IgD-negative memory B cell (primary cell): ENCODE measurements at regions not wholly inside any gene's neighbourhood (a gene's known extent, or its start where the extent isn't known, plus 50 kb on each side); places are given as distances from the start of the nearest gene placed in this dataset.

Experiments used
- H3K27ac Mint-ChIP-seq, 3 donors: one replicate each; pipeline ENCODE4 v1.8.0; 2020 to 2022; ENCODE audit warnings: mild to moderate bottlenecking in 3 of 3, mixed read lengths in 3 of 3, moderate library complexity in 1 of 3
- H3K27me3 Mint-ChIP-seq: one replicate; pipeline ENCODE4 v1.8.0; 2021; ENCODE audit warnings: mixed read lengths
- H3K36me3 Mint-ChIP-seq: one replicate; pipeline ENCODE4 v1.8.0; 2020; ENCODE audit warnings: mild to moderate bottlenecking, mixed read lengths
- H3K4me1 Mint-ChIP-seq, 3 donors: one replicate each; pipeline ENCODE4 v1.8.0; 2020 to 2022; ENCODE audit warnings: mixed read lengths in 3 of 3, mild to moderate bottlenecking in 1 of 3
- H3K4me3 Mint-ChIP-seq, 4 donors: one replicate each; pipeline ENCODE4 v1.8.0; 2020 to 2022; ENCODE audit warnings: mild to moderate bottlenecking in 4 of 4, mixed read lengths in 4 of 4, moderate library complexity in 3 of 4
- H3K9me3 Mint-ChIP-seq, 3 donors: one replicate each; pipeline ENCODE4 v1.8.0; 2020 to 2021; ENCODE audit warnings: mixed read lengths in 3 of 3, mild to moderate bottlenecking in 1 of 3

GRCh38 chr2:5914811-5915611 is 222.8 kb downstream of the SOX11 start:
- no peak overlapping the region for H3K4me3 Mint-ChIP-seq
- peaks cover 0 to 13% (median 3%) of the 10 kb centered on the region in 3 donors for H3K9me3 Mint-ChIP-seq
- no peak overlapping the region for H3K27ac Mint-ChIP-seq
- peaks cover 2% of the 10 kb centered on the region for H3K36me3 Mint-ChIP-seq
- H3K27me3 Mint-ChIP-seq: no peaks in the 10 kb centered on the region
- peaks cover 0 to 1% (median 0%) of the 10 kb centered on the region in 3 donors for H3K4me1 Mint-ChIP-seq

GRCh38 chr2:5915881-5916310 is 223.7 kb downstream of the SOX11 start:
- Mint-ChIP-seq H3K27ac (no peak overlapping the region), H3K4me3 (no peak overlapping the region), H3K27me3 (no peaks in the 10 kb centered on the region), H3K4me1 (peaks cover 0 to 1% (median 0%) of the 10 kb centered on the region in 3 donors), H3K9me3 (peaks cover 0 to 13% (median 3%) of the 10 kb centered on the region in 3 donors), H3K36me3 (peaks cover 2% of the 10 kb centered on the region)

GRCh38 chr2:5921081-5921642 is 229.0 kb downstream of the SOX11 start:
- Mint-ChIP-seq H3K27ac (no peak overlapping the region), H3K36me3 (no peaks in the 10 kb centered on the region), H3K27me3 (no peaks in the 10 kb centered on the region)

GRCh38 chr2:5923957-5924945 is 232.1 kb downstream of the SOX11 start:
- Mint-ChIP-seq H3K27me3 (no peaks in the 10 kb centered on the region), H3K4me1 (no peaks in the 10 kb centered on the region), H3K9me3 (peaks cover 2 to 7% (median 2%) of the 10 kb centered on the region in 3 donors), H3K27ac (no peak overlapping the region), H3K36me3 (no peaks in the 10 kb centered on the region), H3K4me3 (no peak overlapping the region)

More at GRCh38 chr2:5921081-5921642, 229.0 kb downstream of the SOX11 start:
- Mint-ChIP-seq H3K9me3 (peaks cover 2 to 9% (median 3%) of the 10 kb centered on the region in 3 donors), H3K4me3 (no peak overlapping the region), H3K4me1 (no peaks in the 10 kb centered on the region)

GRCh38 chr2:5925604-5926003 is 233.4 kb downstream of the SOX11 start:
- no peaks in the 10 kb centered on the region for H3K36me3 Mint-ChIP-seq
- H3K4me3 Mint-ChIP-seq: no peak overlapping the region
- H3K4me1 Mint-ChIP-seq: no peaks in the 10 kb centered on the region
- no peak overlapping the region for H3K27ac Mint-ChIP-seq
- H3K27me3 Mint-ChIP-seq: no peaks in the 10 kb centered on the region
- peaks cover 0 to 3% (median 2%) of the 10 kb centered on the region in 3 donors for H3K9me3 Mint-ChIP-seq

GRCh38 chr2:5926871-5927512 is 234.8 kb downstream of the SOX11 start:
- H3K27ac Mint-ChIP-seq: no peak overlapping the region
- H3K36me3 Mint-ChIP-seq: no peaks in the 10 kb centered on the region
- H3K4me3 Mint-ChIP-seq: no peak overlapping the region
- H3K4me1 Mint-ChIP-seq: no peaks in the 10 kb centered on the region
- no peaks in the 10 kb centered on the region for H3K27me3 Mint-ChIP-seq
- H3K9me3 Mint-ChIP-seq: peaks cover 0 to 3% (median 0%) of the 10 kb centered on the region in 3 donors

- Mint-ChIP-seq H3K9me3 (peaks cover 0 to 3% (median 1%) of the 10 kb centered on the region in 3 donors), H3K27me3 (peaks cover 1% of the 10 kb centered on the region), H3K36me3 (no peaks in the 10 kb centered on the region), H3K4me1 (peaks cover 0 to 1% (median 0%) of the 10 kb centered on the region in 3 donors), H3K4me3 (no peak overlapping the region), H3K27ac (no peak overlapping the region)
These were observed 240.6 kb downstream of the SOX11 start for GRCh38 chr2:5932556-5933469.

- H3K4me3 Mint-ChIP-seq: no peak overlapping the region
- no peak overlapping the region for H3K27ac Mint-ChIP-seq
- peaks cover 1% of the 10 kb centered on the region for H3K27me3 Mint-ChIP-seq
- peaks cover 0 to 1% (median 0%) of the 10 kb centered on the region in 3 donors for H3K4me1 Mint-ChIP-seq
- peaks cover 0 to 3% (median 1%) of the 10 kb centered on the region in 3 donors for H3K9me3 Mint-ChIP-seq
- no peaks in the 10 kb centered on the region for H3K36me3 Mint-ChIP-seq
These were observed 241.5 kb downstream of the SOX11 start for GRCh38 chr2:5933669-5934068.

- Mint-ChIP-seq H3K4me3 (no peak overlapping the region), H3K36me3 (no peaks in the 10 kb centered on the region), H3K4me1 (peaks cover 0 to 3% (median under 1%) of the 10 kb centered on the region in 3 donors), H3K27ac (no peak overlapping the region), H3K9me3 (peaks cover 0 to 5% (median 0%) of the 10 kb centered on the region in 3 donors), H3K27me3 (peaks cover 1% of the 10 kb centered on the region)
These were observed 245.1 kb downstream of the SOX11 start for GRCh38 chr2:5937321-5937720.

- Mint-ChIP-seq H3K27me3 (peaks cover 1% of the 10 kb centered on the region), H3K27ac (no peak overlapping the region), H3K4me1 (peaks cover 0 to 4% (median 3%) of the 10 kb centered on the region in 3 donors), H3K4me3 (no peak overlapping the region), H3K9me3 (peaks cover 0 to 6% (median 0%) of the 10 kb centered on the region in 3 donors), H3K36me3 (no peaks in the 10 kb centered on the region)
These were observed 245.8 kb downstream of the SOX11 start for GRCh38 chr2:5937851-5938565.

- Mint-ChIP-seq H3K27me3 (peaks cover under 1% of the 10 kb centered on the region), H3K4me3 (no peak overlapping the region), H3K9me3 (peaks cover 0 to 7% (median 0%) of the 10 kb centered on the region in 3 donors), H3K4me1 (peaks cover 0 to 4% (median 3%) of the 10 kb centered on the region in 3 donors), H3K36me3 (no peaks in the 10 kb centered on the region), H3K27ac (no peak overlapping the region)
These were observed 246.3 kb downstream of the SOX11 start for GRCh38 chr2:5938566-5938896.

GRCh38 chr2:5939553-5939952 is 247.4 kb downstream of the SOX11 start:
- Mint-ChIP-seq H3K4me3 (no peak overlapping the region), H3K9me3 (peaks cover 0 to 7% (median 0%) of the 10 kb centered on the region in 3 donors), H3K4me1 (peaks cover 0 to 4% (median 3%) of the 10 kb centered on the region in 3 donors), H3K36me3 (no peaks in the 10 kb centered on the region), H3K27ac (no peak overlapping the region), H3K27me3 (no peaks in the 10 kb centered on the region)
